ENCODE measurements at regions not wholly inside any gene's neighbourhood (a gene's known extent, or its start where the extent isn't known, plus 50 kb on each side); places are given as distances from the start of the nearest gene placed in this dataset.
"Not testable (repeated sequence)": the region's sequence is repeated elsewhere in the genome, so short reads cannot be mapped to it uniquely, and the experiment has no call there.

DNA sequence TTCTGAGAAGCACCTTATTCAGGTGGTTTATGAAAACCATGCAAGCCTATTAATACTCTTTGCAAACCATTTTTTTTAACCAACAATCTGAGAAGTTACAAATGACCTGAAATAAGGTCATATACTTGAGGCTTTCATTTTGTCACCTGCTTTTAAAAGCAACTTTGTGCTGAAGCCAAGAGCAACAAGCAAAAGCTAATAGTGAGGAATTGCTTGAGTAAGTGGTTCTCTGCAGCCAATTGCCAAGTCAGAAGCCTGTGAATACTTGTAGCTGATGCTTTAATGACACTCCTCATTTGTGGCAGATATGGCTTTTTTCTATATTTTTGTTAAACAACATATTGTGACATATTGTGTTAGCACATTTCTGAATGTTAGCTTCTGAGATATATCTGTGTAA lies 126.7 kb upstream of the ZNF608 start:
- no peak for DNase-seq

DNA sequence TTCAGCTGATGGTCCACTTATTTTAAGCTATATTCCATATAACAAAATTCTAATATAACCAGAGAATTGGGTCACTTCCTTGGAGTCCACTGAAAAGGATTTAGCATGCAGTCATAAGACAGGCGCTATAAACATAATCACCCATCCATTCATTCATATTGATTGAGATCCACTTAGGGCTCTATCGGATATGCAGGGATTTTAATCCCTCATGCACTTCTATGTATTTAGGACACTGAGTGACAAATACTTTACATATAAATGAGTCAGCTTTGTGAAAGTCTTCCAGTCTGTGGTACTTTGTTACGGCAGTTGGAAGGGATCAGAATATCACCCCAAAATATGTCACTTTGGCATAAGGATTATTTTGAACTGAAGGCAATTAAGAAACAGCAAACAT lies 127.3 kb upstream of the ZNF608 start:
- DNase-seq = no peak

DNA sequence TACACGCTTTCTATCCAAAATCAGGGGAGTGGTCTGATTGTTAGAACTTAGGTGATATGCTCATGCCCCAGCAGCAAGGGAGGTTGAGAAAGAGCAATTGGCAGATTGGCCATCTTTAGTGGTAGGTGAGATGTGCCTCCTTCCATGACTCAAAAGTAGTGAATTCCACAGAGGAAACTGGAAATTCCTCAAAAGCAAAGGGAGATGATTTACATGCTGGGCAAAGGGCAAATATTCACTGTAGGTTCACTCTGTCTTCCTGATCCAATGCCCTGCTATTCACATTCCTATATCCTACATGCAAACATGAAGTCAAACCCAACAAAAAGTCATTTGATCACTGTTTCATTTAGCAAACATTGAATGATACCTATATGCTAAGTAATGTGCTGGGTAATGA lies 130.1 kb upstream of the ZNF608 start:
- DNase-seq = no peak

DNA sequence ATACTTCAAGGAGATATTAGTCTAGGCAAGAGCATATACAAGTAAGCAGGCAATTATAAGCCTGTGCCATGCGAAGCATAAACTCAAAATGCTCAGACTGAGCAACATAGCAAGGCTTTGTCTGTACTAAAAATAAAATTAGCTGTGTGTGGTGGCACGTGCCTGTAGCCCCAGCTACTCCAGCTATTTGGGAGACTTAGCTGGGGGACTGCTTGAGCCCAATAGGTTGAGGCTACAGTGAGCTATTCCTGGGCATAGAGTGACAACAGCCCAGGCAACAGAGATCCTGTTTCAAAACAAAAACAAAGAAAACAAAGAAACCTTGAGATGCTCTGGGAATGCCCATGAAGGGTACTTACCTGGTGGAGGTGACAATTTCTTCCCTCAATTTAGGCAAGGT lies 130.5 kb upstream of the ZNF608 start:
- no peak for DNase-seq

DNA sequence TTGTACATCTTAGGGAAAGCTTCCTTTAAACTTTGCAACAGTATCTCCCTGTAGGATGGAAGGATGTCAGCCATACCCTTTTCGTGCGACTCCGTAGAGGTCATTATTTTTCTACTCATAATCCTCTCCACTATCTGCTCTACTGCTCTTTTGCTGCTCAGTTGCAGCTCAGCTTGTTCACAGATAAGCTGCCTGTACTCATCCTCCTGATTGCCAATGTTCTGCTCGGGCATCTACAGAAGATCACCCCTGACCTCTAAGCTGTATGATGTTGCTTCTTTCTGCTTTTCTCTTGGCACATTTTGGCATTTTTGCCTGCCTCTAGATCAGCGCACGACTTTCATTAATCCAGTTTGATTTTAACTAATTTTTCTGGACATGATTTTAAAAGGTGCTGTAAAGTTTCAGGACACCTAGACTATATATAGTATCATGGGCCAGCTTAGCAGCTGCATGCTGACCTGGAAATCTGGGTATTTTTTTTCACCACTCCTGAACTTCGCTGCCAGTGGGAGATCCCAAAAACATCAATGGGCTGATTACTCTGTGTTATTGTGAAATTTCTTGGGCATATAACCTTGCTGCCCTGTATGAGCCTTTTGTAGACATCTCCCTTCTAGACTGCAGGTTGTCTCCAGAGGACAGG lies 131.2 kb upstream of the ZNF608 start:
- DNase-seq = no peak

DNA sequence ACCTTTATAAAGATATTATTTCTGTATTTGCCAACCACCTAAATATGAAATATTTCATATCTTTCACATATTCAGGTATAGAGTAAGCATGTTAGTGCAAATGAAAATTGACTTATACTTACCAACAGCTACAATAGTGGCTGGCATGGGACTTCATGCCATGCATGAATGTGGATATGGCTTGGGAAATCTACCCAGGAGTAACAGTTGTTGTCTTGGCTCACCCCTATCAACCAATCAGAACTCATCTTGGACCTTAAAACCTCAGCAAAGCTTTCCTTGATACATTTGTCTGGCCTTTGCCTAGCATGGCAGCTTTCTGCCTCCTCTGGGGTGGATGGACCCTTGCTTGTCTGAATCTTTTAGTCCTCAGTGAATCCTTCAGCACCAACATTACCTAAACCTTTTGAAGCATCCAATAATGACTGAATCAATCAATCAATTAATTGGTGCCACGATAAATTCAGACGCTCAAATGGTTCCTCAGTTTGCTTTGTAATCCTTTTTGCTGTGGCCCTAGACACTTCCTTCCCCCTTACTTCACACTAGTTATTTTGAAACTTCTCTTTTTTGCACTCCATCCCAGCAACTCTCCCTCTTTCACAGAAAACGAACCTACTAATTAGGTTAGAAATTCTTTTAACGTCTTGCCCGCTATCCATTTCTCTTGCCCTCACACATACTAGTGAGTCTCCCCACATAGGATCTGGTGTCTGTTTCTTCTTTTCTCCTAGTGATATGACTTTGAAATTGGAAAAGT lies 132.3 kb upstream of the ZNF608 start:
- no peak for DNase-seq

DNA sequence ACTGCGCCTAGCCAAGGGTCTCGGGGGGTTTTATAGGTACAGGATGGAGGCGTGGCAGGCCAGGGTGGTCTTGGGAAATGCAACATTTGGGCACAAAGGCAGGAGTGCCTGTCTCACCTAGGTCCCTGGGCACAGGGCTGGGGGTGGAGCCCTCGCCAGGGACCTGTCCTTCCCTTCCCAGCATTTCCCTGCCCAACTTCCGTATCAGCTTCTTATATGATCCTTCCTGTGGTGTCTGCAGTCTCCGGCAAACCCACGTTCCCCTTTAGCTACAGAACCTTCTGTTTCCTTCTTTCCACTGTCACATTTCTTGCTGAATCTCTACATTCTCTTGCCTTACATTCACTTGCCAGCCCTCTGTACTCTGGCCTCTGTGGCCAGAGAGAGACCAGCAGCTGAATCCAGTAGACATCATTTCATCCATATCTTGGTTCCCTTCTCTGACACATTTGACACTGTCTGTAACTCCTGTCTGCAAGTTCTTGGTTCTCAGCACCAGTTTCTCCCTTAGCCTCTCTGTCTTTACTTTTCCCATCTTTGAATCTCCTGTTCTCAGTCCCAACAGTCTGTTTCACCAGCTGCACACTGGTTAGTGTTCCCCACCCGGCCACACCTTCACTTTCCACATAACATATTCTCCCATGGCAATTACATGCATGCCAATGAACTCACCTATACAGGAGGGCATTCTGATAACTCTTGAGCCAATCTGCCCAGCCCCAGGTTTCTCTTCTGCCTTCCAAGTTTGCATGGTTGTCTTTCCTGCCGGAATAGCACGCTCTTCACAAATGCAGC lies 134.7 kb upstream of the ZNF608 start:
- no peak for DNase-seq

DNA sequence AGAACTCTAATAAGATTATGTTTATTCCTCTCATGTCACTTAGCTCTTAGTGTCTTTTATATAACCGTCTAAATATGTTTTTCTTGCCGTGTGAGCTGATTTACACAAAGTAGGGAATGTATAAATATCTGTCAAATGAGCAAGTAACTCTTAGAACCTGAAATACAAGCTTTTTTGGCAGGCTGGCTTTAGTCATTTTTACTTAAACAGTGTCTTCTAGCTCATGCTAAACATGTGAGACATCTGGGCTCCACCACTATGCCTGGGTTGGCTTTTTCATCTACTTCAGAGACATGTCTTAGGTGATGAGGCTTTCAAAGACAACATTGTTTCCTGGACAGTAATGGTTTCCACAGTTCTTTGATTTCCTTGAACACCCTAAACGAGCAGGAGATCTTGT lies 137.2 kb upstream of the ZNF608 start:
- no peak for DNase-seq

DNA sequence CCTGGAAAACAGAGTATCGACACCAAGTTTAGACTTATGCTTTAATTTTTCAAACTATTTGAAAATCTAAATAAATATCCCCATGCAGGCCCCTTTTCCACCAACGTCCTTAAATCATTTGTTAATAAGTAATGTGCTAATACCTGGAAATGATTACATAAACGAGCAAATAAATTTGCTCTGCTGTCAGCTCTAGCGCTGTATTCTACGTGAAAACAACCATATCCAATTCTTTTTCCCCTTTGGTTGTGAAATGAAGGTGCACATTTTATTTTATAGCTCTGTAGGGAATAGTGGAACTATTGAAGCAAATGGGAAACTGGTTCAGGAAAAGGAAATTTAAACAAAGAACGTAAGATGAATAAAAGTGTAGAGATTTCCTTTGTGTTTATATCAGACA lies 137.7 kb upstream of the ZNF608 start:
- no peak for DNase-seq

DNA sequence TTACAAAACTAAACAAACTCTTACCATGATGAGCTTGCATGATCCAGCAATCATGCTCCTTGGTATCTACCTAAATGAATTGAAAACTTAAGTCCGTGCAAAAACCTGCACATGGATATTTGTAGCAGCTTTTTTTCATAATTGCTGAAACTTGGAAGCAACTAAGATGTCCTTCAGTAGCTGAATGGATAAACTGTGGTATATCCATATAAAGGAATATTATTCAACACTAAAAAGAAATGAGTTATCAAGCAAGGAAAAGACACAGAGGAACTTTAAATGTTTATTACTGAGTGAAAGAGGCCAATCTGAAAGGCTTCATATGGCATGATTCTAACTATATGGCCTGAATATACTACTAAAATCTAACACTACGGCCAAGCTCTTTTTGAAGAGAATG lies 139.1 kb upstream of the ZNF608 start:
- DNase-seq = no peak

DNA sequence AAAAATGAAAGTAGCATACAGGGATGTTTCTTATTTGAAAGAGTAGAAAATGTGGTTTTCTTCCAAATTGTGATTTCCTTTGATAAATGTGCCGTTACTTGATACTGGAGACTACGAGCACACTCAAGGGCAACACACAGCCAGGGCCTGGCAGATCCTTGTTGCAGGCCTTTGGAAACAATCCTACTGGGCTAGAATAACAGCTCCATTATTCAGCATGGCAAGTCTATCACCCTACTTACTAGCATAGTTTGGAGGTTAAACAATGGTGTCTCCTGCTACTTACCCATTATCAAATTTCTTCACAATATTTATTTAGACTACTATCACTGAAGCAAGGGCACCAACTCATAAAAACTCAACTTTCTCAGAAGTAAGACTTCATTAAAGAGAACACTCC lies 140.8 kb upstream of the ZNF608 start:
- no peak for DNase-seq

DNA sequence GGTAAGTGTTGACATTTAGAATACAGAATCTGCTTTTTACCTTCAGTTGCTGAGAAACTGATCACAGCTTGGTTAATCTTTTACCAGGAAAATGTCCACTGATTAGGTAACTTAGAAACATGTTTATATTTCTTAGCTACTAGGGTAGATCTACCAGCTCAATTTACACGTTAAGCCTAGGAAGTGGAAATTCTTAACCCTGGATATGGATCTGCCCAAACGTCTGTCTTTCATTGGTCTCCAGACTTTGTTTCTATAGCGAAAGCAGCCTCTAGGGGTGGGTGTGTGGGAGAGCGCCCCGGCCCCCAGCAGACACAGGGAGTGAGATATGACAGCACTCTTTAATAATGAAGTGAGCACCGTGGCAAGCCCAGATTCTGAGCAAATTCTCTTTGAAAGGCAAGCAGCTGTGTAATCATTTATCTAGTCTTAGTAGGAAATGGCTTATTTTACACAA lies 141.6 kb upstream of the ZNF608 start:
- peak; percentile 76 for DNase-seq

DNA sequence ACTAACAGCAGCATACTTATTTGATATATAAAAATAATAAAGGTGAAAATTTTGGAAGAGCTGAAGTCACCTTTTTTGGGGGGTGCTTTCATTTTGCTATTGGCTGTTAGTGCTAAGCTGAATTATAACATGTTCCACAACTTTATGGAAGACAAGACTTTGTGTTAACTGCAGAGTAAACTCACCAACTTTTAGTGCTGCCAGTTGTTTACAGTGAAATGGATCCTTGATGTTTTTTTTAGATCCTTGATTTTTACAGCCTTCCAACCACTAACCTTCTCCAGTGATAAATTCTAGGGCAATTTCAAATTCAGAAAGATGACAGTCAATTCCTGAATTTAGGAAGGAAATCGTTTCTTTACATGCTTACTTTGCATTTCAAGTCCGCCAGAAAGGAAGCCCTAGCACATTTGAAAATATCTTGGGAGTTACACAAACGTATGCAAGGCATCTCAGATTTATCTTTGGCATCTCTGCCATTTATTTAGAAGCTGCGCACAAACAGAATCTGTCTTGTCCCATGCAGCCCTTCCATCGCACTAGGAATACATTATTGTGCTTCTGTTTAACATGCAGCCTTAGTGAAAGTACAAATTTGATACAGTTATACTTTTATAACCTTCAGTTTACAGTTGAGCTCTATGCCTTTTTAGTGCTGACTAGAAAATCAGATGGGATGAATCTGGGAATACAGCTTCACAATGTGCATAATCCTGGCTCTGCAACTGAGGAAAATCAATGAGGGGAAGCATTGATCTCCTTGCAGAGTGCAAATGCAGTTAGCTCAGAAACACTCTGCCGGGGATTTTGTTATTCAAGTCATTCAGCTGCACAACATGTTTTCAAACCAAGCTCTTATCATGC lies 142.4 kb upstream of the ZNF608 start:
- DNase-seq = no peak

DNA sequence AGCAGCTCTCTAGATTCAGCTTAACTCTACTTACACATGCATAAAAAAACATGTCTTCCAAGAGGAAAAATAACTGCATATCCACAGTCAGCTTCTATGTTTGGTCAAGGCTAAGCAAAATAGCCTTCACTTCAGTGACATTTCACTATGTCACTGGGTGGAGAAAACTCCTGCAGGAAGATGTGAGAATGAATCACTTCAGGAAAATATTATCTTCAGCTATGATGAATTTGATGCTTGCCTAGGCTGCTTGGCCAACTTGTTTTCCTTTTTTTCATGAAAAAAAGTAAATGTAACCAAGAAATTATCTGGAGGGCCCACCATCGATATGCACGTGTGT lies 143.0 kb upstream of the ZNF608 start:
- no peak for DNase-seq

DNA sequence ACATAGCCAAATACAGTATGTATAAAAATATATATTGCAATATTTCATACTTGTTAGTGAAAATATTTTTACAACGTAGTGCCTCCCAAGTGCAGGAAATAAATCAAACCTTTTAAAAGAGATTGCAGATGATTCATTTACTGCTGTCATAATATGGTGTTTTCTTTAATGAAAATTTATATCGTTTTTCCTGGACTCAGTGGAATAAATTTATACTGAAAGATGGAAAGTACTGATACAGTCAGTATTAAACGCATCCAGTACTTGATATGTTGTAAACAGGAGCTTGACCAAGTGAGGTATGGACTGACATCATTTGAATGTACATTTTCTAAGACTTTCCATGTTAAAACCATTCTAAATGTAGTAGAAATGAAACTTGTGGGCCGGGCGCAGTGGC lies 143.4 kb upstream of the ZNF608 start:
- no peak for DNase-seq

DNA sequence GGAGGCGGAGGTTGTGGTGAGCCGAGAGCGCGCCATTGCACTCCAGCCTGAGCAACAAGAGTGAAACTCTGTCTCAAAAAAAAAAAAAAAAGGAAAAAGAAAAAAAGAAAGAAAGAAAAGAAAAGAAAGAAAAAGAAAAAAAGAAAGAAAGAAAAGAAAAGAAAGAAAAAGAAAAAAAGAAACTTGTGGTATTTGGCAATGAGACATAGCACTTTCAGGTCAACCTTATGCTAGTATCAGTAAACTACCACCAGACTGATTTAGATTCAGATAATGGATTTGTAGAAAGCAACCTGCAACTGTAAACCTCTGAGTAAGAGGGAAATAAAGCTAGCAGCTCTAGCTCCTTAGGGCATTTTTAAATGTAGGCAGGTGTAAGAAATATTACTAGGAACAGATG lies 144.0 kb upstream of the ZNF608 start:
- not testable (repeated sequence) for DNase-seq

DNA sequence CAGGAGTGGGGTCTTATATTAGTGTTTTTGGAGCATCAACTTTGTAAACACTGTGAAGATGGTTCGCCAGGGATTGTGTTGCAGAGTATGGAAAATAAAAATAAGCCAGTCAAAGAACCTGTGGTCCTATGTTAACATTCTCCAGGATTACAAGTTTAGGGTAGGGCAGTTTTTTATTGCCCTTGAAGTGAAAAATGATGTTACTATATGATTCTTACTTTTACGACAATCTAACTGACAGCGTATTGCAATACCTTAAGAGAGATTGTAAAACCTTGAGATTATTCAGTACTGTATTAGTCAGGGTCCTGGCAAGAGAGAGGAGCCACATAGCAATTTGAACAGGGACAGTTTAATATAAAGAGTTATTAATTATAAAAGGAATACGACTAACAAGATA lies 144.7 kb upstream of the ZNF608 start:
- DNase-seq = no peak

DNA sequence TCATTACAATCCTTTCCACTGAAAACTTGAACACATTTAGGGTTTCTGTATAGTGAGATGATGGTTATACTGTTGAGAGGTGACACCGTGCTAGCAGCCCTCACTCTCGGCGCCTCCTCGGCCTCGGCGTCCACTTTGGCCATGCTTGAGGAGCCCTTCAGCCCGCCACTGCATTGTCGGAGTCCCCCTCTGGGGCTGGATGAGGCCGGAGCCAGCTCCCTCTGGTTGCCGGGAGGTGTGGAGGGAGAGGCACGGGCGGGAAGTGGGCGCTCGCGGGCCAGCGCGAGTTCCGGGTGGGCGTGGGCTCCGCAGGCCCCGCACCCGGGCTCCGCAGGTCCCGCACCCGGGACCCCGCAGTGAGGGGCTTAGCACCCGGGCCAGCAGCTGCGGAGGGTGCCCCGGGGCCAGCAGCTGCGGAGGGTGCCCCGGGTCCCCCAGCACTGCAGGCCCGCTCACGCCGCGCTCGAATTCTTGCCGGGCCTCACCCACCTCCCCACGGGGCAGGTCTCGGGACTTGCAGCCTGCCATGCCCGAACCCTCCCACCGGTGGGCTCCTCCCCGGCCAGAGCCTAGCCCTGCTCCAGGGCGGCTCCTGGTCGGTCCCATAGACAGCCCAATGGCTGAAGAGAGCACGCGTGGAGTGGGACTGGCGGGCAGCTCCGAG lies 145.9 kb upstream of the ZNF608 start:
- DNase-seq = no peak

DNA sequence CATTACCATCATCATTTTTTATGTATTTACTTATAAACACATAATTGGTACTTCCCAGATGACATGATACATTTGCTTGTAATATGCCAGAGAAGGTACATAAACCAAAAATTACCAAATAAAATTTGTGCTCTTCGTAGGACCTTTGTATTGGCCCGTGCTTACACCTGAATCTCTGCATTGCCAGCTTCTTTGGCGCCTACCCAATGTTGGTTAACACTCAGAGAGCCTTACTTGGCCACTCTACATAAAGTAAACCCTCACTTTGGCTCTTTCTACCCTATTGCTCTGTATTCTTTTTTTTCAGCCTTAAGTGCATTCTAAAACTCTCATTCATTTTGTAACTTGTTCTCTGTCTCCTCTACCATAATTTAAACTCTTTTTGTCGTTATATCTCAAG lies 148.1 kb upstream of the ZNF608 start:
- DNase-seq = no peak

DNA sequence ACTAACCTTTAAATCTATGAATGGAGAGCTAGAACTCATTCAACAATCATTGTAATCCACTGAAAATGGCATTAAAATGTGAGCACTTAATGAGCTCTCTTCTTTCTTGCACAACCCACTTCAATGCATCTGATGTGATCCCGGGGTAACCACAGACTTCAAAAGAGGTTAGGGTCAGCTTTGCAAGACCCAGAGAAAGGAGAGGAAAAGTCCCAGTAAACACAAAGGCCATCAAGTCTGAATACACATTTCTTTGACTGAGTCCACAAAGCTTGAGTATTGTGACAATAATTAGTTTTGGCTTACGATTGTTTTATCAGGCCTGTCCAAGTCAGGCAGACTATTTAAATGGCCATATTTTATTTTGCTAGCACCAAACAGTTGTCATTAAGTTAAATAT lies 148.8 kb upstream of the ZNF608 start:
- no peak for DNase-seq

DNA sequence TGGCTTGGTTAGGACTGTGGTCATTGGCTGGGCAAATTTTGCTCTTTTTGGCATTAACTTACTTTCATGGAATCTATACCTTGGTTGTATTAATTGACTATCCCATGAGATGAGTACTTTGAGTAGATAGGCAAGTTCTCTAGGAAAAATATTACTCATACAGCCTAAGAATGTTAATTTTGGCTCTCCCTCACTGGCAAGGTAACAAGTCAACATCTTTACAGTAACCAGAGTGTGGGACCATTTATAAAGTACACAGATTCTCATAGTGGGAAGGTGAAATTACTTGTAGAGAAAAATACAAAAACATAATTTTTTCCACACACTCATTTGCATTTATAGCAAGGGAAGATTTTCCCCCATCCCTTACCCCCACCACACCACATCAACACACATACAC lies 154.6 kb upstream of the ZNF608 start:
- DNase-seq = no peak

DNA sequence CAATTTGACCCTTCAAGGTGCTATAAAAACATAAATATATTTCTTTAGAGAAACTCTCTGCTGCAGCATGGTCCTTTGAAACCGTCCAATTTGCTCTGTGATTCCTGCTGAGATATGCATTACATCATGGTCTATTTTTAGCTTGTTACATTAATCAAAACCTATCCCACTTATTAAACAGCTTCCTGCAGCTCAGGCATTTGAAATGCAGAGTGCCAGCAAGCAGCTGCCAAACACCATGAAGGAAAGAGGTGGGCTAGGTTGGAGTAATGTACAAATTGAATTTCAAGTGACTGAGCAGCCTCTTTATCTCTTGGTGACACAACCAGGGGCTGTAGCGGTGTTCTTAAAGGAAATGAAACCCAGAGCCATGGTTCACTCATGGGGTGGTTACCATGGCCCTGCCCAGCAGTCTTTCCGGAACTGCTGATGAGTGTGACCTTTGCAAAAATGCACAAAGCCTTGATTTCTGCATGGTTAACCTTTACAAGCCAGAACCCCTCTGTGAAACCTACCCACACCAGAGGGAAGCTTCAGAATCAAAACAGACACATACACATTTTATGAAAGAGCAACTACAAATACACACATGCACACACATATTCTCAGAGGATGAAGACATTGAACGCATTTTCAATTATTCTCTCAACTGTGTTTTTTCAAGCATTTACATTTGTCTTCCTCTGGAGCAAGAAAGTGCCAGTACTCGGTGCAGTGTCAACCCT lies 155.8 kb upstream of the ZNF608 start:
- DNase-seq = peak; percentile 75
